Ishikawa (cell line): ENCODE measurements at regions not wholly inside any gene's neighbourhood (a gene's known extent, or its start where the extent isn't known, plus 50 kb on each side); places are given as distances from the start of the nearest gene placed in this dataset.

Source experiments
- FOXM1 ChIP-seq: IDR thresholded peaks from 2 replicates; pipeline ENCODE4 v1.6.1; 2012; ENCODE audit warnings: low read depth, borderline replicate concordance
- NFIC ChIP-seq: IDR thresholded peaks from 2 replicates; pipeline ENCODE4 v1.6.1; 2012
- RAD21 ChIP-seq: IDR thresholded peaks from 2 replicates; pipeline ENCODE4 v1.6.1; 2012; ENCODE audit warnings: low read depth
- TF ChIP-seq, protein P1 (sequence below): IDR thresholded peaks from 2 replicates; pipeline ENCODE4 v1.6.1; 2012; ENCODE audit warnings: low read depth, mild to moderate bottlenecking

DNA sequence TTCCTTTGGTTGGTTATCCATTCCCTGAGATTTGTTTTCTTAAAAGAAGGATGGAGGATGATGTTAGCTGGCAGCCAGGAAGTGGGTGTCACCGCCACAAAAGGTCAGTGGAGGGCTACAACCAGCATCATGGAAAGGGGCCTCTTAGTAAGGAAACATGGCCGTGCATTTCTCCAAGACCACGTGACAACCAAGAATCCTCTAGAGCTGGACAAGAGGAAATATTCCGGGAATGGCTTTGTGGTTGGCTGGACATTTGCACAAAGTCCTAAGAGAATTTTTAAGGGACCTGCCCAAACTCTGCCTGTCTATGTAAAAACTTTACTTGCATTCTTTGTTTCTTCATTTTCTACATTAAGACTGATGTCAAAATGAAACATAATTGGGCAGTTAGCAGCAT is 399.9 kb upstream of the MARCKS start:
- TF ChIP-seq RAD21 = no peak
- TF ChIP-seq, protein P1, sequence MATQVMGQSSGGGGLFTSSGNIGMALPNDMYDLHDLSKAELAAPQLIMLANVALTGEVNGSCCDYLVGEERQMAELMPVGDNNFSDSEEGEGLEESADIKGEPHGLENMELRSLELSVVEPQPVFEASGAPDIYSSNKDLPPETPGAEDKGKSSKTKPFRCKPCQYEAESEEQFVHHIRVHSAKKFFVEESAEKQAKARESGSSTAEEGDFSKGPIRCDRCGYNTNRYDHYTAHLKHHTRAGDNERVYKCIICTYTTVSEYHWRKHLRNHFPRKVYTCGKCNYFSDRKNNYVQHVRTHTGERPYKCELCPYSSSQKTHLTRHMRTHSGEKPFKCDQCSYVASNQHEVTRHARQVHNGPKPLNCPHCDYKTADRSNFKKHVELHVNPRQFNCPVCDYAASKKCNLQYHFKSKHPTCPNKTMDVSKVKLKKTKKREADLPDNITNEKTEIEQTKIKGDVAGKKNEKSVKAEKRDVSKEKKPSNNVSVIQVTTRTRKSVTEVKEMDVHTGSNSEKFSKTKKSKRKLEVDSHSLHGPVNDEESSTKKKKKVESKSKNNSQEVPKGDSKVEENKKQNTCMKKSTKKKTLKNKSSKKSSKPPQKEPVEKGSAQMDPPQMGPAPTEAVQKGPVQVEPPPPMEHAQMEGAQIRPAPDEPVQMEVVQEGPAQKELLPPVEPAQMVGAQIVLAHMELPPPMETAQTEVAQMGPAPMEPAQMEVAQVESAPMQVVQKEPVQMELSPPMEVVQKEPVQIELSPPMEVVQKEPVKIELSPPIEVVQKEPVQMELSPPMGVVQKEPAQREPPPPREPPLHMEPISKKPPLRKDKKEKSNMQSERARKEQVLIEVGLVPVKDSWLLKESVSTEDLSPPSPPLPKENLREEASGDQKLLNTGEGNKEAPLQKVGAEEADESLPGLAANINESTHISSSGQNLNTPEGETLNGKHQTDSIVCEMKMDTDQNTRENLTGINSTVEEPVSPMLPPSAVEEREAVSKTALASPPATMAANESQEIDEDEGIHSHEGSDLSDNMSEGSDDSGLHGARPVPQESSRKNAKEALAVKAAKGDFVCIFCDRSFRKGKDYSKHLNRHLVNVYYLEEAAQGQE = no peak
- TF ChIP-seq FOXM1 = no peak
- TF ChIP-seq NFIC = no peak
